ENCODE measurements at regions not wholly inside any gene's neighbourhood (a gene's known extent, or its start where the extent isn't known, plus 50 kb on each side); places are given as distances from the start of the nearest gene placed in this dataset.

DNA sequence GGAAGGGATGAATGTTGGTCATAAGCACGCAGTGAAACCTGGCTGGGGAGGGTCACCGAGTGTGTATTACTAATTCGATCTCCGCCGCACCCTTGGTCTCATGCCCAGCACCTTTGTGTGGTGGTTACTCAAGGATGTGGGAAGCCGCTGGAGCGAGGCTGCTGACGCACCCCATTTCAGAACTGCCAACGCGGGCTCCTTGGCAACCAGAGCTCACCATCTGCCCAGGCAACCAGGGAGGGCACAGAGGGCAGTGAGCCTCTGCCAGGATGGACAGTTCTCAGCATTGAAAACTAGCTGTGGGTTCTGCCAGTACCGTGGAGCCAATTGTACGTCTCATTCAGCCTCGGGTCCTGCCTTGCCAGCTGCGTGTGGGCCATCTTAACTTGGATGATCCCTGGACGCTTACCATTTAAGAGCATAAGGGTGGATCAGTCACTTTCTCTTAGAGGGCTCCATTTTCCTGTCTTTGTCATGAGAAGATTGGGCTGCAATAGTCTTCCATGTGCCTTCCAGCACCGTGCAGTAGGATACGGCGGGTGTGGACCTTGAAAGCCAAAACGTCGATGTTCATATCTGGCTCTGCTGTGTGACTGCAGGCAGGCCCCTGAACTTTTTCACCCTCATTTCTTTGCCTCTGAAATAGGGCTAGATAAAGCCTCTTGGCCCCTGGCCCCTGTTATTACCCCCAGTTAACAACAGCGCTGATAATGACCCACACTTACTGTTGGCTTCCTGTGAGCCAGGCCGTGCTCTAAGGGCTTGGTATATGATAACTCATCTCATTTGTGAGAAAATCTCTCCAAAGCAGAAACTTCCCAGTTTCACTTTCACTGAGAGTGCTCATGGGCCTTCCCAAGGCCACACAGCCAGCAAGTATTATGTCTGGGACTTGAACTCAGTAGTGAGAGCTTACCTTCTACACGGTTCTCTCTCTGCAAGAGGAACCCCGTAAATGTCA is 238.8 kb downstream of the OPA1 start:
- TF ChIP-seq, protein P1, sequence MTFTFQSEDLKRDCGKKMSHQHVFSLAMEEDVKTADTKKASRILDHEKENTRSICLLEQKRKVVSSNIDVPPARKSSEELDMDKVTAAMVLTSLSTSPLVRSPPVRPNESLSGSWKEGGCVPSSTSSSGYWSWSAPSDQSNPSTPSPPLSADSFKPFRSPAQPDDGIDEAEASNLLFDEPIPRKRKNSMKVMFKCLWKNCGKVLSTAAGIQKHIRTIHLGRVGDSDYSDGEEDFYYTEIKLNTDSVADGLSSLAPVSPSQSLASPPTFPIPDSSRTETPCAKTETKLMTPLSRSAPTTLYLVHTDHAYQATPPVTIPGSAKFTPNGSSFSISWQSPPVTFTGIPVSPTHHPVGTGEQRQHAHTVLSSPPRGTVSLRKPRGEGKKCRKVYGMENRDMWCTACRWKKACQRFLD (tag by site-specific recombination; IDR thresholded peaks at IDR 0.05), result no peak
- TF ChIP-seq, protein P2, sequence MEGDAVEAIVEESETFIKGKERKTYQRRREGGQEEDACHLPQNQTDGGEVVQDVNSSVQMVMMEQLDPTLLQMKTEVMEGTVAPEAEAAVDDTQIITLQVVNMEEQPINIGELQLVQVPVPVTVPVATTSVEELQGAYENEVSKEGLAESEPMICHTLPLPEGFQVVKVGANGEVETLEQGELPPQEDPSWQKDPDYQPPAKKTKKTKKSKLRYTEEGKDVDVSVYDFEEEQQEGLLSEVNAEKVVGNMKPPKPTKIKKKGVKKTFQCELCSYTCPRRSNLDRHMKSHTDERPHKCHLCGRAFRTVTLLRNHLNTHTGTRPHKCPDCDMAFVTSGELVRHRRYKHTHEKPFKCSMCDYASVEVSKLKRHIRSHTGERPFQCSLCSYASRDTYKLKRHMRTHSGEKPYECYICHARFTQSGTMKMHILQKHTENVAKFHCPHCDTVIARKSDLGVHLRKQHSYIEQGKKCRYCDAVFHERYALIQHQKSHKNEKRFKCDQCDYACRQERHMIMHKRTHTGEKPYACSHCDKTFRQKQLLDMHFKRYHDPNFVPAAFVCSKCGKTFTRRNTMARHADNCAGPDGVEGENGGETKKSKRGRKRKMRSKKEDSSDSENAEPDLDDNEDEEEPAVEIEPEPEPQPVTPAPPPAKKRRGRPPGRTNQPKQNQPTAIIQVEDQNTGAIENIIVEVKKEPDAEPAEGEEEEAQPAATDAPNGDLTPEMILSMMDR (tag by site-specific recombination; IDR thresholded peaks at IDR 0.05), result no peak
- no peak for TF ChIP-seq ZBTB21 (tag by site-specific recombination; IDR thresholded peaks at IDR 0.05)
- no peak for TF ChIP-seq ZNF138 (tag by site-specific recombination; IDR thresholded peaks at IDR 0.05; ENCODE audit: borderline replicate concordance)
- no peak for TF ChIP-seq RBAK (tag by site-specific recombination; IDR thresholded peaks at IDR 0.05)
- no peak for TF ChIP-seq HOXD13 (CRISPR knock-in tag; IDR thresholded peaks at IDR 0.05; ENCODE audit: borderline replicate concordance)
- TF ChIP-seq ZNF248 (tag by site-specific recombination; IDR thresholded peaks at IDR 0.05), result no peak
- no peak for TF ChIP-seq ZNF670 (tag by site-specific recombination; IDR thresholded peaks at IDR 0.05; ENCODE audit: low read depth)

Measured in HEK293 (cell line).